HCT116 (cell line): ENCODE measurements at regions not wholly inside any gene's neighbourhood (a gene's known extent, or its start where the extent isn't known, plus 50 kb on each side); places are given as distances from the start of the nearest gene placed in this dataset.

Source experiments
- ATAC-seq: fragments of 200-7000 bp; cut with Tn5 transposase; 2 replicates; pipeline ENCODE4 v1.9.1; 2020; ENCODE audit warnings: mild to moderate bottlenecking, moderate library complexity
- BruUV-seq: library from RNA; stranded (reverse); fragments of 400-500 nt; replicated peaks from 2 replicates; lab custom pipeline; 2021; lab: Mats Ljungman, UMichigan
- CTCF ChIA-PET: fragments of 300-600 bp; sonication (Branson Sonifier 250); formaldehyde crosslinking; loops from one replicate; lab custom pipeline; 2021; ENCODE audit warnings: antibody characterized with exemption; lab: Charles Lee
- POLR2A ChIA-PET: fragments of 300-600, 350-600 bp; sonication (Branson Sonifier 250); formaldehyde crosslinking; loops from one replicate; lab custom pipeline; 2021; ENCODE audit warnings: antibody characterized with exemption; lab: Charles Lee
- RAD21 ChIA-PET, 2 experiments: fragments of 300-600 bp; sonication (Branson Sonifier 250); formaldehyde crosslinking; loops; one replicate each; lab custom pipeline; 2023; ENCODE audit warnings: low total read pairs in 2 of 2; ENCODE audit not compliant: uncharacterized antibody in 2 of 2, unreplicated experiment in 2 of 2, low non-redundant PET in 1 of 2; lab: Charles Lee
- DNase-seq: peaks from one replicate; pipeline ENCODE4 v3.0.0-alpha.2; 2010; ENCODE audit warnings: low read depth, low spot score
- H2AFZ ChIP-seq: fragments of 200-600 bp; shearing (Covaris generic), sonication (generic); 2 replicates; pipeline ENCODE4 v1.6.1; 2017; ENCODE audit warnings: low read depth, mixed run types, mixed read lengths, antibody characterized with exemption, low read length; ENCODE audit not compliant: poor library complexity, severe bottlenecking
- H3K27ac ChIP-seq: 2 replicates; pipeline ENCODE4 v1.5.1; 2012; ENCODE audit warnings: low read depth, low read length
- H3K27me3 ChIP-seq: fragments of 200-600 bp; sonication (generic); 2 replicates; pipeline ENCODE4 v1.6.1; 2016; ENCODE audit warnings: mixed run types, low read length, mixed read lengths; ENCODE audit not compliant: insufficient read depth
- H3K36me3 ChIP-seq, 2 experiments: fragments of 200-500 bp in 1 of 2; fragments of 200-600 bp in 1 of 2; sonication (Bioruptor generic) in 1 of 2; sonication (generic) in 1 of 2; 2 replicates each; pipeline versions ENCODE4 v1.5.1 to v1.6.1; 2014 to 2016; ENCODE audit warnings: low read length in 2 of 2, inconsistent platforms in 1 of 2, mixed read lengths in 1 of 2, mixed run types in 1 of 2; ENCODE audit not compliant: insufficient read depth in 2 of 2, control insufficient read depth in 1 of 2
- H3K4me1 ChIP-seq, 2 experiments: fragments of 200-600 bp in 1 of 2; sonication (generic) in 1 of 2; 2 replicates each; pipeline versions ENCODE4 v1.5.1 to v1.6.1; 2012 to 2017; ENCODE audit warnings: low read length in 2 of 2, inconsistent platforms in 1 of 2, mild to moderate bottlenecking in 1 of 2, mixed read lengths in 1 of 2, mixed run types in 1 of 2, moderate library complexity in 1 of 2; ENCODE audit not compliant: insufficient read depth in 2 of 2, control insufficient read depth in 1 of 2
- H3K4me2 ChIP-seq: fragments of 200-600 bp; sonication (generic); 2 replicates; pipeline ENCODE4 v1.6.1; 2017; ENCODE audit warnings: mixed run types, low read length, mixed read lengths
- H3K4me3 ChIP-seq, 2 experiments: fragments of 200-600 bp in 1 of 2; sonication (generic) in 1 of 2; replicated peaks in 1 of 2; 2 replicates each; pipeline ENCODE4 v1.5.1; 2011 to 2016; ENCODE audit warnings: low read length in 2 of 2, control low read depth in 1 of 2, low read depth in 1 of 2, mild to moderate bottlenecking in 1 of 2, mixed read lengths in 1 of 2, mixed run types in 1 of 2
- H3K79me2 ChIP-seq: fragments of 200-600 bp; sonication (generic); 2 replicates; pipeline ENCODE4 v1.6.1; 2017; ENCODE audit warnings: mild to moderate bottlenecking, mixed run types, low read length, moderate library complexity, mixed read lengths; ENCODE audit not compliant: insufficient read depth
- H3K9ac ChIP-seq: fragments of 200-600 bp; sonication (generic); 2 replicates; pipeline ENCODE4 v1.6.1; 2016; ENCODE audit warnings: low read length, mixed read lengths
- H3K9me2 ChIP-seq: fragments of 200-600 bp; sonication (generic), shearing (Covaris generic); 2 replicates; pipeline ENCODE4 v1.6.1; 2017; ENCODE audit warnings: mixed run types, mild to moderate bottlenecking, moderate library complexity; ENCODE audit not compliant: insufficient read depth
- H3K9me3 ChIP-seq, 2 experiments: fragments of 200-500 bp in 1 of 2; fragments of 200-600 bp in 1 of 2; sonication (Bioruptor generic) in 1 of 2; sonication (generic) in 1 of 2; 2 replicates each; pipeline ENCODE4 v1.6.1; 2014 to 2017; ENCODE audit warnings: low read length in 2 of 2, mixed read lengths in 2 of 2, inconsistent platforms in 1 of 2, low read depth in 1 of 2, mild to moderate bottlenecking in 1 of 2, mixed run types in 1 of 2, moderate library complexity in 1 of 2; ENCODE audit not compliant: control insufficient read depth in 1 of 2, insufficient read depth in 1 of 2
- H4K20me1 ChIP-seq: fragments of 200-600 bp; sonication (generic), shearing (Covaris generic); 2 replicates; pipeline ENCODE4 v1.6.1; 2017; ENCODE audit warnings: mixed run types, mild to moderate bottlenecking, moderate library complexity; ENCODE audit not compliant: insufficient read depth
- CBX3 ChIP-seq: IDR thresholded peaks from 2 replicates; pipeline ENCODE4 v1.6.1; 2012; ENCODE audit warnings: low read depth
- CEBPB ChIP-seq: IDR thresholded peaks from 2 replicates; pipeline ENCODE4 v1.6.1; 2012; ENCODE audit warnings: low read depth
- EGR1 ChIP-seq: IDR thresholded peaks from 2 replicates; pipeline ENCODE4 v1.6.1; 2012; ENCODE audit warnings: low read depth
- ELF1 ChIP-seq: IDR thresholded peaks from 2 replicates; pipeline ENCODE4 v1.6.1; 2012; ENCODE audit warnings: low read depth, borderline replicate concordance
- EZH2phosphoT487 ChIP-seq: fragments of 200-600 bp; IDR thresholded peaks from 2 replicates; pipeline ENCODE4 v1.6.1; 2018; ENCODE audit warnings: antibody characterized with exemption, borderline replicate concordance
- FOSL1 ChIP-seq: IDR thresholded peaks from 2 replicates; pipeline ENCODE4 v1.6.1; 2012; ENCODE audit warnings: low read depth
- MAX ChIP-seq: IDR thresholded peaks from 2 replicates; pipeline ENCODE4 v1.6.1; 2012
- POLR2A ChIP-seq: IDR thresholded peaks from 2 replicates; pipeline ENCODE4 v1.7.0; 2011; ENCODE audit warnings: borderline replicate concordance; ENCODE audit not compliant: insufficient read depth, insufficient read length; ENCODE audit errors: extremely low read depth
- RAD21 ChIP-seq: IDR thresholded peaks from 2 replicates; pipeline ENCODE4 v1.6.1; 2012; ENCODE audit warnings: low read depth, mild to moderate bottlenecking
- SIN3A ChIP-seq: IDR thresholded peaks from 2 replicates; pipeline ENCODE4 v1.6.1; 2012; ENCODE audit warnings: low read depth
- SP1 ChIP-seq: IDR thresholded peaks from 2 replicates; pipeline ENCODE4 v1.6.1; 2012; ENCODE audit warnings: low read depth
- YY1 ChIP-seq: IDR thresholded peaks from 2 replicates; pipeline ENCODE4 v1.6.1; 2011; ENCODE audit warnings: low read length, low read depth, moderate library complexity, mild to moderate bottlenecking; ENCODE audit not compliant: insufficient replicate concordance; ENCODE audit errors: extremely low read depth
- ZBTB33 ChIP-seq: IDR thresholded peaks from 2 replicates; pipeline ENCODE4 v1.6.1; 2011; ENCODE audit warnings: mild to moderate bottlenecking, low read length, moderate library complexity; ENCODE audit not compliant: insufficient replicate concordance; ENCODE audit errors: extremely low read depth
- ZFX ChIP-seq: fragments of 450-650 bp; IDR thresholded peaks from 2 replicates; pipeline ENCODE4 v1.6.1; 2017
- ZNF274 ChIP-seq: fragments of 200-500 bp; sonication (Bioruptor generic); IDR thresholded peaks from 2 replicates; pipeline ENCODE4 v1.6.1; 2014; ENCODE audit warnings: mild to moderate bottlenecking, low read depth, low read length, inconsistent platforms
- intact Hi-C: fragments of 100-400 bp; cut with micrococcal nuclease; formaldehyde crosslinking; loops from 2 replicates; pipeline ENCODE4 v1.10.0; 2022
- TF ChIP-seq, protein P1 (sequence below), 3 experiments: fragments of 200-600 bp in 1 of 3; sonication (generic) in 1 of 3; IDR thresholded peaks in 2 of 3; conservative IDR thresholded peaks in 1 of 3; 2 replicates each; pipeline ENCODE4 v1.5.1; 2012 to 2017; ENCODE audit warnings: low read depth in 2 of 3, low read length in 2 of 3, antibody characterized with exemption in 1 of 3, borderline replicate concordance in 1 of 3, control low read depth in 1 of 3, mild to moderate bottlenecking in 1 of 3, mixed read lengths in 1 of 3, mixed run types in 1 of 3, moderate library complexity in 1 of 3; ENCODE audit not compliant: insufficient read depth in 1 of 3
- TF ChIP-seq, protein P2 (sequence below): IDR thresholded peaks from 2 replicates; pipeline ENCODE4 v1.6.1; 2012
- TF ChIP-seq, protein P3 (sequence below): IDR thresholded peaks from 2 replicates; pipeline ENCODE4 v1.6.1; 2012; ENCODE audit warnings: low read depth

DNA sequence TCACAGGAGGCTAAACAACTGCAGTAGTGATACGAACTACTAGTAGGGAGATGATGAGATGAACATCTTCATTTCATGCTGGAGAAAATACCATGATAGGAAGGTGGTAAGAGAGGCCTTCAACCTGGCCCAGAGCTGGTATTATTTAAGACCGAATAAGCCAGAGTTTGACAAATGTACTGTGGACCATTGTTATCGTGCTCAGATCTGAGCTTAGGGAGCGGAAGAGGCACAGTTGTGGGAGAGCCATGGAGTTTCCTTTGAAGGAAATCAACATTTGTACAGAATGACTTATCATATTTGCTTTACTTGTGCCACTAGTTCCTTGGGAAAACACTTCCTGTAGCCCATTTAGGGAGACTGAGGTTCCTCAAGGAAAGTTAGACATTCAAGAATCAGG is 260.6 kb upstream of the TNP1 start:
- intact Hi-C loops, result no loop called here
- no peak for ATAC-seq
- RAD21 ChIA-PET, result no interaction called here
- Histone ChIP-seq H3K27ac (no peak overlapping the region), H2AFZ (no peak overlapping the region), H3K27me3 (peaks cover 41% of the 10 kb centered on the region; the same call in 1 of the 2 replicates), H3K79me2 (no peaks in the 10 kb centered on the region), H3K9ac (no peak overlapping the region), H4K20me1 (no peaks in the 10 kb centered on the region), H3K4me2 (no peak overlapping the region), H3K9me2 (no peaks in the 10 kb centered on the region), H3K4me3 (no peak overlapping the region), H3K9me3 (no peaks in the 10 kb centered on the region), H3K4me1 (no peaks in the 10 kb centered on the region), H3K36me3 (no peaks in the 10 kb centered on the region)
- POLR2A ChIA-PET, result no interaction called here
- TF ChIP-seq, protein P1, sequence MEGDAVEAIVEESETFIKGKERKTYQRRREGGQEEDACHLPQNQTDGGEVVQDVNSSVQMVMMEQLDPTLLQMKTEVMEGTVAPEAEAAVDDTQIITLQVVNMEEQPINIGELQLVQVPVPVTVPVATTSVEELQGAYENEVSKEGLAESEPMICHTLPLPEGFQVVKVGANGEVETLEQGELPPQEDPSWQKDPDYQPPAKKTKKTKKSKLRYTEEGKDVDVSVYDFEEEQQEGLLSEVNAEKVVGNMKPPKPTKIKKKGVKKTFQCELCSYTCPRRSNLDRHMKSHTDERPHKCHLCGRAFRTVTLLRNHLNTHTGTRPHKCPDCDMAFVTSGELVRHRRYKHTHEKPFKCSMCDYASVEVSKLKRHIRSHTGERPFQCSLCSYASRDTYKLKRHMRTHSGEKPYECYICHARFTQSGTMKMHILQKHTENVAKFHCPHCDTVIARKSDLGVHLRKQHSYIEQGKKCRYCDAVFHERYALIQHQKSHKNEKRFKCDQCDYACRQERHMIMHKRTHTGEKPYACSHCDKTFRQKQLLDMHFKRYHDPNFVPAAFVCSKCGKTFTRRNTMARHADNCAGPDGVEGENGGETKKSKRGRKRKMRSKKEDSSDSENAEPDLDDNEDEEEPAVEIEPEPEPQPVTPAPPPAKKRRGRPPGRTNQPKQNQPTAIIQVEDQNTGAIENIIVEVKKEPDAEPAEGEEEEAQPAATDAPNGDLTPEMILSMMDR (IDR thresholded peaks at IDR 0.05 in 2 of 3, conservative IDR thresholded peaks at IDR 0.05 in 1 of 3; ENCODE audit: borderline replicate concordance in 1 of 3, insufficient read depth in 1 of 3, low read depth in 2 of 3, low read length in 2 of 3), result no peak
- no peak for TF ChIP-seq EGR1
- no peak for TF ChIP-seq ZNF274
- TF ChIP-seq ZBTB33, result no peak
- TF ChIP-seq, protein P2, sequence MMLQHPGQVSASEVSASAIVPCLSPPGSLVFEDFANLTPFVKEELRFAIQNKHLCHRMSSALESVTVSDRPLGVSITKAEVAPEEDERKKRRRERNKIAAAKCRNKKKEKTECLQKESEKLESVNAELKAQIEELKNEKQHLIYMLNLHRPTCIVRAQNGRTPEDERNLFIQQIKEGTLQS, result no peak
- no peak for TF ChIP-seq SP1
- TF ChIP-seq MAX, result no peak
- TF ChIP-seq SIN3A, result no peak
- TF ChIP-seq FOSL1, result no peak
- TF ChIP-seq CBX3, result no peak
- no peak for TF ChIP-seq ELF1
- no peak for TF ChIP-seq YY1
- no peak for TF ChIP-seq POLR2A
- no peak for TF ChIP-seq ZFX
- TF ChIP-seq EZH2phosphoT487, result no peak
- TF ChIP-seq, protein P3, sequence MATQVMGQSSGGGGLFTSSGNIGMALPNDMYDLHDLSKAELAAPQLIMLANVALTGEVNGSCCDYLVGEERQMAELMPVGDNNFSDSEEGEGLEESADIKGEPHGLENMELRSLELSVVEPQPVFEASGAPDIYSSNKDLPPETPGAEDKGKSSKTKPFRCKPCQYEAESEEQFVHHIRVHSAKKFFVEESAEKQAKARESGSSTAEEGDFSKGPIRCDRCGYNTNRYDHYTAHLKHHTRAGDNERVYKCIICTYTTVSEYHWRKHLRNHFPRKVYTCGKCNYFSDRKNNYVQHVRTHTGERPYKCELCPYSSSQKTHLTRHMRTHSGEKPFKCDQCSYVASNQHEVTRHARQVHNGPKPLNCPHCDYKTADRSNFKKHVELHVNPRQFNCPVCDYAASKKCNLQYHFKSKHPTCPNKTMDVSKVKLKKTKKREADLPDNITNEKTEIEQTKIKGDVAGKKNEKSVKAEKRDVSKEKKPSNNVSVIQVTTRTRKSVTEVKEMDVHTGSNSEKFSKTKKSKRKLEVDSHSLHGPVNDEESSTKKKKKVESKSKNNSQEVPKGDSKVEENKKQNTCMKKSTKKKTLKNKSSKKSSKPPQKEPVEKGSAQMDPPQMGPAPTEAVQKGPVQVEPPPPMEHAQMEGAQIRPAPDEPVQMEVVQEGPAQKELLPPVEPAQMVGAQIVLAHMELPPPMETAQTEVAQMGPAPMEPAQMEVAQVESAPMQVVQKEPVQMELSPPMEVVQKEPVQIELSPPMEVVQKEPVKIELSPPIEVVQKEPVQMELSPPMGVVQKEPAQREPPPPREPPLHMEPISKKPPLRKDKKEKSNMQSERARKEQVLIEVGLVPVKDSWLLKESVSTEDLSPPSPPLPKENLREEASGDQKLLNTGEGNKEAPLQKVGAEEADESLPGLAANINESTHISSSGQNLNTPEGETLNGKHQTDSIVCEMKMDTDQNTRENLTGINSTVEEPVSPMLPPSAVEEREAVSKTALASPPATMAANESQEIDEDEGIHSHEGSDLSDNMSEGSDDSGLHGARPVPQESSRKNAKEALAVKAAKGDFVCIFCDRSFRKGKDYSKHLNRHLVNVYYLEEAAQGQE, result no peak
- no peak for TF ChIP-seq CEBPB
- TF ChIP-seq RAD21, result no peak
- no TSS peak for BruUV-seq
- no peak for DNase-seq
- CTCF ChIA-PET, result interaction anchor here (0.9 to 1.5 kb wide), 2 partner anchors 12 to 46 kb away, joined by 3 read pairs; no protein-coding TSS in a partner anchor
